ENCODE measurements at regions not wholly inside any gene's neighbourhood (a gene's known extent, or its start where the extent isn't known, plus 50 kb on each side); places are given as distances from the start of the nearest gene placed in this dataset.

- Mint-ChIP-seq H3K4me3 (no peak overlapping the region), H3K9me3 (no peaks in the 10 kb centered on the region), H3K4me1 (peaks cover 4% of the 10 kb centered on the region; the same call in 1 of the 3 replicates), H3K27ac (no peak overlapping the region), H3K36me3 (ENCODE audit: low read depth) (no peaks in the 10 kb centered on the region), H3K27me3 (ENCODE audit: insufficient read depth, low read depth, poor library complexity) (no peaks in the 10 kb centered on the region)
- no peaks in the 10 kb centered on the region for H3K79me2 ChIP-seq (replicated peaks; ENCODE audit: insufficient read depth)
- H3K9me2 ChIP-seq (ENCODE audit: insufficient read depth), result no peaks in the 10 kb centered on the region
- no peaks in the 10 kb centered on the region for H3K36me3 ChIP-seq (ENCODE audit: insufficient read depth)
- TF ChIP-seq, protein P1, sequence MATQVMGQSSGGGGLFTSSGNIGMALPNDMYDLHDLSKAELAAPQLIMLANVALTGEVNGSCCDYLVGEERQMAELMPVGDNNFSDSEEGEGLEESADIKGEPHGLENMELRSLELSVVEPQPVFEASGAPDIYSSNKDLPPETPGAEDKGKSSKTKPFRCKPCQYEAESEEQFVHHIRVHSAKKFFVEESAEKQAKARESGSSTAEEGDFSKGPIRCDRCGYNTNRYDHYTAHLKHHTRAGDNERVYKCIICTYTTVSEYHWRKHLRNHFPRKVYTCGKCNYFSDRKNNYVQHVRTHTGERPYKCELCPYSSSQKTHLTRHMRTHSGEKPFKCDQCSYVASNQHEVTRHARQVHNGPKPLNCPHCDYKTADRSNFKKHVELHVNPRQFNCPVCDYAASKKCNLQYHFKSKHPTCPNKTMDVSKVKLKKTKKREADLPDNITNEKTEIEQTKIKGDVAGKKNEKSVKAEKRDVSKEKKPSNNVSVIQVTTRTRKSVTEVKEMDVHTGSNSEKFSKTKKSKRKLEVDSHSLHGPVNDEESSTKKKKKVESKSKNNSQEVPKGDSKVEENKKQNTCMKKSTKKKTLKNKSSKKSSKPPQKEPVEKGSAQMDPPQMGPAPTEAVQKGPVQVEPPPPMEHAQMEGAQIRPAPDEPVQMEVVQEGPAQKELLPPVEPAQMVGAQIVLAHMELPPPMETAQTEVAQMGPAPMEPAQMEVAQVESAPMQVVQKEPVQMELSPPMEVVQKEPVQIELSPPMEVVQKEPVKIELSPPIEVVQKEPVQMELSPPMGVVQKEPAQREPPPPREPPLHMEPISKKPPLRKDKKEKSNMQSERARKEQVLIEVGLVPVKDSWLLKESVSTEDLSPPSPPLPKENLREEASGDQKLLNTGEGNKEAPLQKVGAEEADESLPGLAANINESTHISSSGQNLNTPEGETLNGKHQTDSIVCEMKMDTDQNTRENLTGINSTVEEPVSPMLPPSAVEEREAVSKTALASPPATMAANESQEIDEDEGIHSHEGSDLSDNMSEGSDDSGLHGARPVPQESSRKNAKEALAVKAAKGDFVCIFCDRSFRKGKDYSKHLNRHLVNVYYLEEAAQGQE (IDR thresholded peaks at IDR 0.05; ENCODE audit: unreplicated experiment), result no peak
- no peak for TF ChIP-seq NANOG (IDR thresholded peaks at IDR 0.05; ENCODE audit: borderline replicate concordance)
- TF ChIP-seq POLR2AphosphoS5 (IDR thresholded peaks at IDR 0.05; ENCODE audit: low read depth), result no peak
- TF ChIP-seq ZNF462 (CRISPR knock-in tag; IDR thresholded peaks at IDR 0.05), result no peak
- TF ChIP-seq, protein P2, sequence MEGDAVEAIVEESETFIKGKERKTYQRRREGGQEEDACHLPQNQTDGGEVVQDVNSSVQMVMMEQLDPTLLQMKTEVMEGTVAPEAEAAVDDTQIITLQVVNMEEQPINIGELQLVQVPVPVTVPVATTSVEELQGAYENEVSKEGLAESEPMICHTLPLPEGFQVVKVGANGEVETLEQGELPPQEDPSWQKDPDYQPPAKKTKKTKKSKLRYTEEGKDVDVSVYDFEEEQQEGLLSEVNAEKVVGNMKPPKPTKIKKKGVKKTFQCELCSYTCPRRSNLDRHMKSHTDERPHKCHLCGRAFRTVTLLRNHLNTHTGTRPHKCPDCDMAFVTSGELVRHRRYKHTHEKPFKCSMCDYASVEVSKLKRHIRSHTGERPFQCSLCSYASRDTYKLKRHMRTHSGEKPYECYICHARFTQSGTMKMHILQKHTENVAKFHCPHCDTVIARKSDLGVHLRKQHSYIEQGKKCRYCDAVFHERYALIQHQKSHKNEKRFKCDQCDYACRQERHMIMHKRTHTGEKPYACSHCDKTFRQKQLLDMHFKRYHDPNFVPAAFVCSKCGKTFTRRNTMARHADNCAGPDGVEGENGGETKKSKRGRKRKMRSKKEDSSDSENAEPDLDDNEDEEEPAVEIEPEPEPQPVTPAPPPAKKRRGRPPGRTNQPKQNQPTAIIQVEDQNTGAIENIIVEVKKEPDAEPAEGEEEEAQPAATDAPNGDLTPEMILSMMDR (conservative IDR thresholded peaks at IDR 0.05; ENCODE audit: low read depth in 2 of 2), result no peak
- TF ChIP-seq STAT1 (IDR thresholded peaks at IDR 0.05; ENCODE audit: unreplicated experiment), result no peak
- no peak for TF ChIP-seq EZH2phosphoT487 (IDR thresholded peaks at IDR 0.05; ENCODE audit: unreplicated experiment)
- no peak for TF ChIP-seq JUNB (IDR thresholded peaks at IDR 0.05; ENCODE audit: unreplicated experiment)
- no peak for TF ChIP-seq ZNF114 (CRISPR knock-in tag; IDR thresholded peaks at IDR 0.05)
- TF ChIP-seq EZH2 (IDR thresholded peaks at IDR 0.05; ENCODE audit: low read depth, unreplicated experiment), result no peak
- TF ChIP-seq, protein P3, sequence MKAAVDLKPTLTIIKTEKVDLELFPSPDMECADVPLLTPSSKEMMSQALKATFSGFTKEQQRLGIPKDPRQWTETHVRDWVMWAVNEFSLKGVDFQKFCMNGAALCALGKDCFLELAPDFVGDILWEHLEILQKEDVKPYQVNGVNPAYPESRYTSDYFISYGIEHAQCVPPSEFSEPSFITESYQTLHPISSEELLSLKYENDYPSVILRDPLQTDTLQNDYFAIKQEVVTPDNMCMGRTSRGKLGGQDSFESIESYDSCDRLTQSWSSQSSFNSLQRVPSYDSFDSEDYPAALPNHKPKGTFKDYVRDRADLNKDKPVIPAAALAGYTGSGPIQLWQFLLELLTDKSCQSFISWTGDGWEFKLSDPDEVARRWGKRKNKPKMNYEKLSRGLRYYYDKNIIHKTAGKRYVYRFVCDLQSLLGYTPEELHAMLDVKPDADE (IDR thresholded peaks at IDR 0.05), result no peak
- no peak for TF ChIP-seq CREB1 (CRISPR knock-in tag; IDR thresholded peaks at IDR 0.05; ENCODE audit: low read depth)
- TF ChIP-seq ZNF331 (CRISPR knock-in tag; IDR thresholded peaks at IDR 0.05; ENCODE audit: low read depth), result no peak
- no peak overlapping the region for H3K27ac ChIP-seq (ENCODE audit: low read depth)
- H2AFZ ChIP-seq, result no peak overlapping the region
- H4K20me1 ChIP-seq (replicated peaks; ENCODE audit: insufficient read depth), result no peaks in the 10 kb centered on the region
- no peaks in the 10 kb centered on the region for H3K4me1 ChIP-seq (ENCODE audit: insufficient read depth)
- no peaks in the 10 kb centered on the region for H3F3A ChIP-seq (replicated peaks; ENCODE audit: low read depth)
- H3K27me3 ChIP-seq (ENCODE audit: insufficient read depth), result no peaks in the 10 kb centered on the region
- H3K4me3 ChIP-seq, result no peak overlapping the region
- ATAC-seq, result no peak
- DNase-seq (ENCODE audit: low spot score), result no peak
- no peak overlapping the region for H3K4me2 ChIP-seq
These were observed 1139.9 kb upstream of the FLRT2 start for GRCh38 chr14:84390010-84390409.

Measured in GM23338 (cell line).